Activated CD4-positive, alpha-beta T cell treated with anti-CD3 and anti-CD28 coated beads, Interleukin-2, Interleukin-4, amounts not matched to agents 100 ng/mL and 50 ng/mL, durations not matched to agents 16 hours and 8 hours (primary cell): ENCODE measurements at regions not wholly inside any gene's neighbourhood (a gene's known extent, or its start where the extent isn't known, plus 50 kb on each side); places are given as distances from the start of the nearest gene placed in this dataset.

ENCODE experiments used
- DNase-seq: peaks from one replicate; pipeline ENCODE4 v3.0.0-alpha.2; 2020; ENCODE audit warnings: low spot score

GRCh38 chr14:87161502-87161901, 831.5 kb downstream of the GALC start:
- no peak for DNase-seq

GRCh38 chr14:87160989-87161388, 832.0 kb downstream of the GALC start:
- no peak for DNase-seq

- no peak for DNase-seq
Observed at GRCh38 chr14:87158283-87158682, 834.7 kb downstream of the GALC start.

- no peak for DNase-seq
Observed at GRCh38 chr14:87156878-87157277, 836.1 kb downstream of the GALC start.

GRCh38 chr14:87155856-87156488, 837.0 kb downstream of the GALC start:
- no peak for DNase-seq

- no peak for DNase-seq
Observed at GRCh38 chr14:87153901-87154300, 839.1 kb downstream of the GALC start.

- DNase-seq: no peak
Observed at GRCh38 chr14:87153391-87153790, 839.6 kb downstream of the GALC start.

- DNase-seq: no peak
Observed at GRCh38 chr14:87152693-87153092, 840.3 kb downstream of the GALC start.

GRCh38 chr14:87149583-87150354, 843.2 kb downstream of the GALC start:
- no peak for DNase-seq

GRCh38 chr14:87148655-87149054, 844.3 kb downstream of the GALC start:
- DNase-seq: no peak

- DNase-seq: no peak
Observed at GRCh38 chr14:87142551-87143211, 850.3 kb downstream of the GALC start.

- DNase-seq: no peak
Observed at GRCh38 chr14:87141801-87142200, 851.2 kb downstream of the GALC start.

GRCh38 chr14:87139299-87139698, 853.7 kb downstream of the GALC start:
- DNase-seq: no peak

GRCh38 chr14:87133073-87133801, 859.7 kb downstream of the GALC start:
- DNase-seq: no peak

GRCh38 chr14:87131879-87132278, 861.1 kb downstream of the GALC start:
- no peak for DNase-seq

GRCh38 chr14:87122166-87122565, 870.8 kb downstream of the GALC start:
- no peak for DNase-seq

- no peak for DNase-seq
Observed at GRCh38 chr14:87121716-87122115, 871.3 kb downstream of the GALC start.

GRCh38 chr14:87115234-87115633, 877.7 kb downstream of the GALC start:
- DNase-seq: no peak

GRCh38 chr14:87113286-87113685, 879.7 kb downstream of the GALC start:
- DNase-seq: no peak

- no peak for DNase-seq
Observed at GRCh38 chr14:87111741-87112140, 881.2 kb downstream of the GALC start.

GRCh38 chr14:87111126-87111525, 881.9 kb downstream of the GALC start:
- DNase-seq: no peak

- no peak for DNase-seq
Observed at GRCh38 chr14:87109271-87109670, 883.7 kb downstream of the GALC start.

- no peak for DNase-seq
Observed at GRCh38 chr14:87108726-87109125, 884.3 kb downstream of the GALC start.
